CD4-positive, alpha-beta T cell (primary cell): ENCODE measurements at regions not wholly inside any gene's neighbourhood (a gene's known extent, or its start where the extent isn't known, plus 50 kb on each side); places are given as distances from the start of the nearest gene placed in this dataset.

ENCODE experiments used
- ATAC-seq: fragments of 200-7000 bp; cut with Tn5 transposase; one replicate; pipeline ENCODE4 v1.10.0; 2022; ENCODE audit warnings: mild to moderate bottlenecking; ENCODE audit not compliant: poor library complexity
- CTCF ChIA-PET: fragments of 350-600 bp; sonication (Branson Sonifier 250); formaldehyde crosslinking; loops from one replicate; lab custom pipeline; 2021; ENCODE audit warnings: antibody characterized with exemption, inconsistent platforms; lab: Charles Lee
- POLR2A ChIA-PET: fragments of 350-600 bp; sonication (Branson Sonifier 250); formaldehyde crosslinking; loops from one replicate; lab custom pipeline; 2021; ENCODE audit warnings: antibody characterized with exemption, inconsistent platforms; lab: Charles Lee
- DNase-seq, 14 experiments: peaks; one replicate each; pipeline ENCODE4 v3.0.0-alpha.2; 2013 to 2020; ENCODE audit warnings: mixed read lengths in 2 of 14
- H3K27ac ChIP-seq, 2 donors: one replicate each; pipeline versions ENCODE4 v1.5.1 to v1.7.0; 2013; ENCODE audit warnings: low read length in 2 of 2, low read depth in 1 of 2, mild to moderate bottlenecking in 1 of 2
- H3K27me3 ChIP-seq, 2 experiments: 1 replicate in 1 of 2; 2 replicates in 1 of 2; pipeline versions ENCODE4 v1.6.1 to v1.7.0; 2013; ENCODE audit warnings: low read length in 2 of 2, control low read depth in 1 of 2, mild to moderate bottlenecking in 1 of 2, moderate library complexity in 1 of 2; ENCODE audit not compliant: insufficient read depth in 2 of 2, control insufficient read depth in 1 of 2
- H3K36me3 ChIP-seq: one replicate; pipeline ENCODE4 v1.6.1; 2013; ENCODE audit warnings: low read length, control low read depth; ENCODE audit not compliant: insufficient read depth
- H3K4me1 ChIP-seq: one replicate; pipeline ENCODE4 v1.6.1; 2013; ENCODE audit warnings: low read length, control low read depth; ENCODE audit not compliant: insufficient read depth
- H3K4me3 ChIP-seq: one replicate; pipeline ENCODE4 v1.5.1; 2013; ENCODE audit warnings: mild to moderate bottlenecking, low read length, moderate library complexity
- H3K9me3 ChIP-seq, 2 experiments: 1 replicate in 1 of 2; 2 replicates in 1 of 2; pipeline versions ENCODE4 v1.6.1 to v1.7.0; 2013; ENCODE audit warnings: low read length in 2 of 2, mild to moderate bottlenecking in 2 of 2, control low read depth in 1 of 2, moderate library complexity in 1 of 2; ENCODE audit not compliant: control insufficient read depth in 1 of 2, insufficient read depth in 1 of 2
- H3K27ac Mint-ChIP-seq: one replicate; pipeline ENCODE4 v1.8.0; 2020; ENCODE audit warnings: mixed read lengths
- H3K27me3 Mint-ChIP-seq: one replicate; pipeline ENCODE4 v1.8.0; 2021; ENCODE audit warnings: mixed read lengths
- H3K36me3 Mint-ChIP-seq: one replicate; pipeline ENCODE4 v1.8.0; 2021; ENCODE audit warnings: low read depth, mixed read lengths
- H3K4me1 Mint-ChIP-seq: one replicate; pipeline ENCODE4 v1.8.0; 2021; ENCODE audit warnings: low read depth, mixed read lengths
- H3K4me3 Mint-ChIP-seq: one replicate; pipeline ENCODE4 v1.8.0; 2020; ENCODE audit warnings: mild to moderate bottlenecking, mixed read lengths
- H3K9me3 Mint-ChIP-seq: one replicate; pipeline ENCODE4 v1.8.0; 2020; ENCODE audit warnings: mixed read lengths
- CTCF ChIP-seq: fragments of 200-600 bp; IDR thresholded peaks from one replicate; pipeline ENCODE4 v1.8.0; 2022; ENCODE audit warnings: antibody characterized with exemption, mild to moderate bottlenecking
- intact Hi-C, 2 experiments: fragments of 100-400 bp; cut with DNase I in 1 of 2; cut with micrococcal nuclease in 1 of 2; formaldehyde crosslinking; loops; one replicate each; pipeline versions ENCODE4 v1.15.1 to v1.9.0; 2023 to 2025; cut with DNase I, micrococcal nuclease

GRCh38 chr3:171979081-171979480, 60.3 kb upstream of the FNDC3B start:
- H3K4me1 ChIP-seq, result no peaks in the 10 kb centered on the region
- ATAC-seq, result no peak
- intact Hi-C loops, result no loop called here
- H3K27ac ChIP-seq, result no peak overlapping the region
- ChIA-PET POLR2A (no interaction called here), CTCF (no interaction called here)
- H3K4me3 Mint-ChIP-seq, result no peak overlapping the region
- H3K27me3 ChIP-seq, result no peaks in the 10 kb centered on the region
- H3K4me3 ChIP-seq, result no peak overlapping the region
- no peaks in the 10 kb centered on the region for H3K27me3 Mint-ChIP-seq
- H3K9me3 Mint-ChIP-seq, result no peaks in the 10 kb centered on the region
- no peaks in the 10 kb centered on the region for H3K36me3 Mint-ChIP-seq
- no peak overlapping the region for H3K27ac Mint-ChIP-seq
- no peaks in the 10 kb centered on the region for H3K36me3 ChIP-seq
- no peak for DNase-seq
- H3K9me3 ChIP-seq, result no peaks in the 10 kb centered on the region
- peaks cover 5% of the 10 kb centered on the region for H3K4me1 Mint-ChIP-seq
- TF ChIP-seq CTCF, result no peak

- H3K27me3 Mint-ChIP-seq, result no peaks in the 10 kb centered on the region
- H3K27ac Mint-ChIP-seq, result no peak overlapping the region
- Histone ChIP-seq H3K36me3 (no peaks in the 10 kb centered on the region), H3K27ac (no peak overlapping the region), H3K4me1 (no peaks in the 10 kb centered on the region), H3K4me3 (no peak overlapping the region), H3K9me3 (no peaks in the 10 kb centered on the region), H3K27me3 (no peaks in the 10 kb centered on the region)
- no peaks in the 10 kb centered on the region for H3K36me3 Mint-ChIP-seq
- H3K4me3 Mint-ChIP-seq, result no peak overlapping the region
- peak in 2 of 14 experiments; percentile 7 to 38 for DNase-seq
- no peak for TF ChIP-seq CTCF
- ATAC-seq, result peak; percentile 39
- peaks cover 5% of the 10 kb centered on the region for H3K4me1 Mint-ChIP-seq
- ChIA-PET POLR2A (no interaction called here), CTCF (no interaction called here)
- intact Hi-C loops, result no loop called here
- no peaks in the 10 kb centered on the region for H3K9me3 Mint-ChIP-seq
These were observed 58.7 kb upstream of the FNDC3B start for GRCh38 chr3:171980578-171981270.

GRCh38 chr3:171981271-171981605, 58.1 kb upstream of the FNDC3B start:
- H3K4me1 Mint-ChIP-seq, result peaks cover 7% of the 10 kb centered on the region

More at GRCh38 chr3:171981271-171981605, 58.1 kb upstream of the FNDC3B start:
- H3K36me3 Mint-ChIP-seq, result no peaks in the 10 kb centered on the region
- no peak overlapping the region for H3K27ac Mint-ChIP-seq
- POLR2A ChIA-PET, result no interaction called here
- Histone ChIP-seq H3K27ac (no peak overlapping the region), H3K36me3 (no peaks in the 10 kb centered on the region), H3K4me3 (no peak overlapping the region), H3K27me3 (no peaks in the 10 kb centered on the region), H3K9me3 (no peaks in the 10 kb centered on the region), H3K4me1 (no peaks in the 10 kb centered on the region)
- intact Hi-C loops, result no loop called here
- ATAC-seq (no peak), DNase-seq (no peak)
- no peaks in the 10 kb centered on the region for H3K27me3 Mint-ChIP-seq
- H3K4me3 Mint-ChIP-seq, result no peak overlapping the region
- TF ChIP-seq CTCF, result no peak
- no peaks in the 10 kb centered on the region for H3K9me3 Mint-ChIP-seq
- CTCF ChIA-PET, result no interaction called here
